ENCODE measurements at regions not wholly inside any gene's neighbourhood (a gene's known extent, or its start where the extent isn't known, plus 50 kb on each side); places are given as distances from the start of the nearest gene placed in this dataset.

GRCh38 chr17:36861531-36861930 is 75.7 kb upstream of the LHX1 start:
- H3K9me3 ChIP-seq (ENCODE audit: control insufficient read depth in 2 of 3, insufficient read depth in 1 of 3, low read length in 3 of 3) = no peaks in the 10 kb centered on the region
- intact Hi-C loops (cut with DNase I) = no loop called here
- FAIRE-seq (no peak), DNase-seq (peak in 1 of 5 donors; percentile 29)
- TF ChIP-seq CTCF (IDR thresholded peaks at IDR 0.05; ENCODE audit: borderline replicate concordance, extremely low read depth, insufficient read depth) = no peak
- H3K4me3 ChIP-seq (ENCODE audit: low read length in 3 of 3) = no peak overlapping the region
- no peaks in the 10 kb centered on the region for H3K27me3 ChIP-seq (ENCODE audit: control insufficient read depth, insufficient read depth, low read length)
- H3K27ac ChIP-seq (ENCODE audit: low read depth in 2 of 2, low read length in 2 of 2) = no peak overlapping the region
- no peaks in the 10 kb centered on the region for H3K36me3 ChIP-seq (ENCODE audit: control insufficient read depth in 2 of 3, insufficient read depth in 3 of 3, low read length in 3 of 3)
- no peak overlapping the region for H3K9ac ChIP-seq (ENCODE audit: low read length in 3 of 3)
- peaks cover 0 to 4% (median 0%) of the 10 kb centered on the region in 3 donors for H3K4me1 ChIP-seq (ENCODE audit: control insufficient read depth in 2 of 3, insufficient read depth in 2 of 3, low read depth in 1 of 3, low read length in 3 of 3)

- no peak overlapping the region for H3K9ac ChIP-seq (ENCODE audit: low read length in 3 of 3)
- no peak overlapping the region for H3K4me3 ChIP-seq (ENCODE audit: low read length in 3 of 3)
- no peaks in the 10 kb centered on the region for H3K9me3 ChIP-seq (ENCODE audit: control insufficient read depth in 2 of 3, insufficient read depth in 1 of 3, low read length in 3 of 3)
- no peak for TF ChIP-seq CTCF (IDR thresholded peaks at IDR 0.05; ENCODE audit: borderline replicate concordance, extremely low read depth, insufficient read depth)
- no peaks in the 10 kb centered on the region for H3K27me3 ChIP-seq (ENCODE audit: control insufficient read depth, insufficient read depth, low read length)
- H3K4me1 ChIP-seq (ENCODE audit: control insufficient read depth in 2 of 3, insufficient read depth in 2 of 3, low read depth in 1 of 3, low read length in 3 of 3) = peaks cover 0 to 4% (median 0%) of the 10 kb centered on the region in 3 donors
- DNase-seq = no peak
- no peaks in the 10 kb centered on the region for H3K36me3 ChIP-seq (ENCODE audit: control insufficient read depth in 2 of 3, insufficient read depth in 3 of 3, low read length in 3 of 3)
- no peak for FAIRE-seq
- intact Hi-C loops (cut with DNase I) = no loop called here
- no peak overlapping the region for H3K27ac ChIP-seq (ENCODE audit: low read depth in 2 of 2, low read length in 2 of 2)
These were observed 75.0 kb upstream of the LHX1 start for GRCh38 chr17:36862116-36862920.

GRCh38 chr17:36863131-36863530 is 74.1 kb upstream of the LHX1 start:
- H3K9me3 ChIP-seq (ENCODE audit: control insufficient read depth in 2 of 3, insufficient read depth in 1 of 3, low read length in 3 of 3) = no peaks in the 10 kb centered on the region
- H3K4me1 ChIP-seq (ENCODE audit: control insufficient read depth in 2 of 3, insufficient read depth in 2 of 3, low read depth in 1 of 3, low read length in 3 of 3) = peaks cover 0 to 4% (median 0%) of the 10 kb centered on the region in 3 donors
- no peak overlapping the region for H3K9ac ChIP-seq (ENCODE audit: low read length in 3 of 3)
- no peak overlapping the region for H3K4me3 ChIP-seq (ENCODE audit: low read length in 3 of 3)
- no peaks in the 10 kb centered on the region for H3K36me3 ChIP-seq (ENCODE audit: control insufficient read depth in 2 of 3, insufficient read depth in 3 of 3, low read length in 3 of 3)
- FAIRE-seq = no peak
- intact Hi-C loops (cut with DNase I) = no loop called here
- no peaks in the 10 kb centered on the region for H3K27me3 ChIP-seq (ENCODE audit: control insufficient read depth, insufficient read depth, low read length)
- no peak for DNase-seq
- no peak overlapping the region for H3K27ac ChIP-seq (ENCODE audit: low read depth in 2 of 2, low read length in 2 of 2)
- no peak for TF ChIP-seq CTCF (IDR thresholded peaks at IDR 0.05; ENCODE audit: borderline replicate concordance, extremely low read depth, insufficient read depth)

All from kidney (tissue), 13 donors.